ENCODE measurements at regions not wholly inside any gene's neighbourhood (a gene's known extent, or its start where the extent isn't known, plus 50 kb on each side); places are given as distances from the start of the nearest gene placed in this dataset.

DNA sequence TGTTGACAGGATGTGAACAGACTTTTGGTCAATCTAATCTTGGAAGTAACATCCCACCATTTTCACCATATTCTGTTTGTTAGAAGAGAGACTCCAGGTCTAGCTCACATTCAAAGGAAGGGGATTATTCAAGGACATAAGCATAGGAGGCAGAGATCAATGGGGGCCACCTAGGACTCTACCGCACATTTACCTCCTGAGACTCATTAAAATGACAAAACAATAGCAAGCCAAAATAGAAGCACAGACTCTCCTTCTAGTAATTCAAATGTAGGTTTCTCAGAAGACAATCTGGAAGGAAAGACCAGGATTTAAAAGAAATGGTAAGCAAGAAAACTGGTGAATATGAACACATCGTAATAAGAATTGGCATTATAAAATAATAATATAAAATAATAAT, 156.4 kb upstream of the KYNU start:
- TF ChIP-seq, protein P1, sequence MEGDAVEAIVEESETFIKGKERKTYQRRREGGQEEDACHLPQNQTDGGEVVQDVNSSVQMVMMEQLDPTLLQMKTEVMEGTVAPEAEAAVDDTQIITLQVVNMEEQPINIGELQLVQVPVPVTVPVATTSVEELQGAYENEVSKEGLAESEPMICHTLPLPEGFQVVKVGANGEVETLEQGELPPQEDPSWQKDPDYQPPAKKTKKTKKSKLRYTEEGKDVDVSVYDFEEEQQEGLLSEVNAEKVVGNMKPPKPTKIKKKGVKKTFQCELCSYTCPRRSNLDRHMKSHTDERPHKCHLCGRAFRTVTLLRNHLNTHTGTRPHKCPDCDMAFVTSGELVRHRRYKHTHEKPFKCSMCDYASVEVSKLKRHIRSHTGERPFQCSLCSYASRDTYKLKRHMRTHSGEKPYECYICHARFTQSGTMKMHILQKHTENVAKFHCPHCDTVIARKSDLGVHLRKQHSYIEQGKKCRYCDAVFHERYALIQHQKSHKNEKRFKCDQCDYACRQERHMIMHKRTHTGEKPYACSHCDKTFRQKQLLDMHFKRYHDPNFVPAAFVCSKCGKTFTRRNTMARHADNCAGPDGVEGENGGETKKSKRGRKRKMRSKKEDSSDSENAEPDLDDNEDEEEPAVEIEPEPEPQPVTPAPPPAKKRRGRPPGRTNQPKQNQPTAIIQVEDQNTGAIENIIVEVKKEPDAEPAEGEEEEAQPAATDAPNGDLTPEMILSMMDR (IDR thresholded peaks at IDR 0.05) = no peak
- no peak for TF ChIP-seq POLR2A (IDR thresholded peaks at IDR 0.05)
